RWPE1 (cell line): ENCODE measurements at regions not wholly inside any gene's neighbourhood (a gene's known extent, or its start where the extent isn't known, plus 50 kb on each side); places are given as distances from the start of the nearest gene placed in this dataset.
"Not testable (repeated sequence)": the region's sequence is repeated elsewhere in the genome, so short reads cannot be mapped to it uniquely, and the experiment has no call there.

Experiments
- CTCF ChIA-PET: fragments of 350-600 bp; sonication (Branson Sonifier 250); formaldehyde crosslinking; extraction: SDS; loops from one replicate; lab custom pipeline; 2021; lab: Yijun Ruan, JAX
- POLR2A ChIA-PET: fragments of 400-600 bp; formaldehyde crosslinking; extraction: SDS; loops from one replicate; lab custom pipeline; 2020; ENCODE audit warnings: antibody characterized with exemption; ENCODE audit not compliant: low non-redundant PET; lab: Yijun Ruan, JAX
- DNase-seq: peaks from one replicate; pipeline ENCODE4 v3.0.0; 2012; ENCODE audit warnings: low spot score
- H3K27ac ChIP-seq: fragments of 450-650 bp; 2 replicates; pipeline ENCODE4 v1.5.1; 2017
- TF ChIP-seq, protein P1 (sequence below): fragments of 450-650 bp; conservative IDR thresholded peaks from 2 replicates; pipeline ENCODE4 v1.5.1; 2017; ENCODE audit warnings: low read depth, mild to moderate bottlenecking

DNA sequence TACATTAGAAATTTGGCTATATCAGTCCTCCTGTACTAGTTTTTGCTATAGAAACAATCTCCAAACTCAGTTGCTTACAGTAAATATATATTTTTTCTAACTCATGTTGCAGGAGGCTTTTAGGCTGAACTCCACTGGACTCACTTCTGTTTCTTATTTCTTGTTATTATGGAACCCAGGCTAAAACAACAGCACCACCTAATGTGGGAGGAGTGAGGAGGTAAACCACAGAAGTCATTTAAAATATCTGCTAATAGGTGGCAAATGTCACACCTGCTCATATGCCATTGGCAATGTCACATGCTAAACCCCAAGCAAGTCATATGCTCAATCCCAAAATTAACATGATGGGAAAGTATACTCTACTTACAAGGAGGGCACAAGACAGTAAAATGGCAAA, 462.2 kb downstream of the PLOD2 start:
- ChIA-PET POLR2A (no interaction called here), CTCF (no interaction called here)
- H3K27ac ChIP-seq, result no peak overlapping the region
- TF ChIP-seq, protein P1, sequence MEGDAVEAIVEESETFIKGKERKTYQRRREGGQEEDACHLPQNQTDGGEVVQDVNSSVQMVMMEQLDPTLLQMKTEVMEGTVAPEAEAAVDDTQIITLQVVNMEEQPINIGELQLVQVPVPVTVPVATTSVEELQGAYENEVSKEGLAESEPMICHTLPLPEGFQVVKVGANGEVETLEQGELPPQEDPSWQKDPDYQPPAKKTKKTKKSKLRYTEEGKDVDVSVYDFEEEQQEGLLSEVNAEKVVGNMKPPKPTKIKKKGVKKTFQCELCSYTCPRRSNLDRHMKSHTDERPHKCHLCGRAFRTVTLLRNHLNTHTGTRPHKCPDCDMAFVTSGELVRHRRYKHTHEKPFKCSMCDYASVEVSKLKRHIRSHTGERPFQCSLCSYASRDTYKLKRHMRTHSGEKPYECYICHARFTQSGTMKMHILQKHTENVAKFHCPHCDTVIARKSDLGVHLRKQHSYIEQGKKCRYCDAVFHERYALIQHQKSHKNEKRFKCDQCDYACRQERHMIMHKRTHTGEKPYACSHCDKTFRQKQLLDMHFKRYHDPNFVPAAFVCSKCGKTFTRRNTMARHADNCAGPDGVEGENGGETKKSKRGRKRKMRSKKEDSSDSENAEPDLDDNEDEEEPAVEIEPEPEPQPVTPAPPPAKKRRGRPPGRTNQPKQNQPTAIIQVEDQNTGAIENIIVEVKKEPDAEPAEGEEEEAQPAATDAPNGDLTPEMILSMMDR, result no peak
- no peak for DNase-seq

DNA sequence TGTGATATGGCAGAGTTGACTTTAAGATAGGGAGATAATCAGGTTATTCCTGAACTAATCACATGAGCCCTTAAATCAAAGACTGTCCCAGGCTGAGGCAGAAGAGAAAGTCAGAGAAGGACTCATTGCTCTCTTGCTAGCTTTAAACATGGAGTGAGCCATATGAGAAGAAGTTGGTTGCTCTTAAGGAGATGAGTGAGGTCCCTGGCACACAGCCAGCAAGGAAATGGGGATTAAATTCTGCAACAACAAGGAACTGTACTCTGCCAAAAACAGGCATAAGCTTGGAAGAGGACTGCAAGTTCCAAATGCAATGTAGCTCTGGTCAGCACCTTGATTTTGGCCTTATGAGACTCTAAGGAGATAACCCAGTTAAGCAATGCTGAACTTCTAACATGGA, 457.0 kb downstream of the PLOD2 start:
- ChIA-PET CTCF (no interaction called here), POLR2A (no interaction called here)
- H3K27ac ChIP-seq, result no peak overlapping the region
- no peak for DNase-seq
- TF ChIP-seq, protein P1, result no peak

DNA sequence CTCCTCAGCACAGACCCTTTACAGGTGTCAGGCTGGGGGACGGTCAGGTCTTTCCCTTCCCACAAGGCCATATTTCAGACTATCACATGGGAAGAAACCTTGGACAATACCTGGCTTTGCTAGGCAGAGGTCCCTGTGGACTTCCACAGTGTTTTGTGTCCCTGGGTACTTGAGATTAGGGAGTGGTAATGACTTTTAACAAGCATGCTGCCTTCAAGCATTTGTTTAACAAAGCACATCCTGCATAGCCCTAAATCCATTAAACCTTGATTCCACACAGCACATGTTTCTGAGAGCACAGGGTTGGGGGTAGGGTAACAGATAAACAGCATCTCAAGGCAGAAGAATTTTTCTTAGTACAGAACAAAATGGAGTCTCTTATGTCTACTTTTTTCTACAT, 451.2 kb downstream of the PLOD2 start:
- CTCF ChIA-PET, DNase-seq, H3K27ac ChIP-seq, POLR2A ChIA-PET: not testable (repeated sequence)

DNA sequence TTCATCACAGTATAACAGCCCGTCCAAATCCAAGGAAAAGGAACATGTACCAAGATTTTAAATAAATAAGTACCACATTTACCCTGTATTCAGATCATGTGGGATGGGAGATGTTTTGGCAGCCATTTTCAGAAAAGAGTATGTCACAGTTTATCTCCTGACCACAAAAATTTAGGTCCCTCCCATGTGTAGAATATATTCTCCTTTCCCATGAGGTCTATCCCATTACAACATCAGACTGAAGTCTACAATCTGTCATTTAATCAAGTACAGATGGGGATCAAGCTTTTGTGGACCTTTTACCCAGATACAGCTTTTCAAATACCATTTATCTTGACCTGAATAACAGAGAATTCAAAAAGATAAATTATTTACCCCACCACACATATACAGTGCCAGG, 444.5 kb downstream of the PLOD2 start:
- DNase-seq, result no peak
- H3K27ac ChIP-seq, result no peak overlapping the region
- TF ChIP-seq, protein P1, result no peak
- POLR2A ChIA-PET, result no interaction called here
- CTCF ChIA-PET, result no interaction called here

DNA sequence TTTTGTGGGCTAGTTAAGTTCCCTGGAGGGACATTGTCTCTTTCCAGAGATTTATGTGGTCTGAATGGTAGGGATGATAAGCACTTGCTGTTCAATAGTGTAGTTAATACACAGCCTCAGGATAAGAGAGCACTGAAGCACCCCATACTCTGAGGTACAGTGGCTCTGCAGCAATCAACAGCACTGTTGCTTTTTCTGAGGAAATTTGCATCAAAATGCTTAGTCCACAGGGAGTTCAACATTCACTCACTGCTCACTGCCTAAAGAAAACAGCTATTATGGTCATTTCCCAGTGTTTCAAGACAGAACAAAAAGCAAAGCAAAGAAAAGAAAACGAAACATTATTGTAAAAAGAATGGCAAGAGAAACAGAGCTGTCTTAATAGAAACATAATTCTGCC, 441.9 kb downstream of the PLOD2 start:
- no peak for DNase-seq
- ChIA-PET POLR2A (no interaction called here), CTCF (interaction anchor here (0.6 kb wide), 1 partner anchor 640 kb away, joined by 4 read pairs; no protein-coding TSS in a partner anchor)
- H3K27ac ChIP-seq, result no peak overlapping the region
- TF ChIP-seq, protein P1, result no peak

DNA sequence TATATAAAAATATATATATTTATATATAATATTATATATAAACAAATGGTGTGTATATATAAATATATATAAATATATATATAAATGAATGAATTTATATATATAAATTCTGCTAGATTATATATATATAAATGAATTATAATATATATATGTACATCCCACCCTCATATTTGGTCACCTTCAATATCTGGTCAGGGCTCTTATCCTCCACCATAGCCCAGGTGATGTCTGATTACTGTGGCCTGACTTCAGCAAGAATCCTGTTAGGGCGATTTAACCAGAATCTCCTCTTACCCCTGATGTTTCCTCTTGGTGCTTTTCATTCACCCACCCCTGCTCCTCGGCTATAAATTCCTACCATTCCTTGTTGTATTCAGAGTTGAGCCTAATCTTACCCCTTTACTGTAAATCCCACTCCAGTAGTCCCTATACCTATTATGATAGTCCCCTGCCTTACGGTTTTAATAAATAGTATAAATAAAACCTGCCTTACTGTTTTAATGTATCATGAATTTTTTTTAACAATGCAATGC, 439.6 kb downstream of the PLOD2 start:
- TF ChIP-seq, protein P1, result no peak
- no peak overlapping the region for H3K27ac ChIP-seq
- ChIA-PET CTCF (no interaction called here), POLR2A (no interaction called here)
- no peak for DNase-seq

DNA sequence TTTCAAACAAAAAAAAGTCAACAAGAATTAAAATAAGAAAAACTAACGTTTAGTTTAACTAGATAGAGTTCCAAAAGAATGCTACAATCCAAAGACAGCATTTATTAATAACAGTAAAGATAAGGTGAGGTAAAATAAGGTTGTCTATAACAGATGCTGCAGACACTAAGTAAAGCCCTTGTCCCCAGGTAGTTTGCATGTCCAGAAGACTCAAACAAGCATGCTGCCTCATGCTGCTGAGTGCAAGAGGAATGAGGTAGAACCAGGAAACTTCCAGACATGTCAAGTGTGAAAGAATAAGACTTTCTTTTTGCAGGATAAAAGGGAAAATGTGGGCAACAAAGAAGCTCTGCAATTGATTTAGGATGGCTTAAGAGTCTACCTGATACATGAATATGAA, 439.2 kb downstream of the PLOD2 start:
- TF ChIP-seq, protein P1, result no peak
- H3K27ac ChIP-seq, result no peak overlapping the region
- ChIA-PET POLR2A (no interaction called here), CTCF (no interaction called here)
- no peak for DNase-seq
